CD14-positive monocyte (primary cell): ENCODE measurements at regions not wholly inside any gene's neighbourhood (a gene's known extent, or its start where the extent isn't known, plus 50 kb on each side); places are given as distances from the start of the nearest gene placed in this dataset.

Experiments
- DNase-seq, 3 donors: peaks; one replicate each; pipeline ENCODE4 v3.0.0-alpha.2; 2011 to 2022
- H2AFZ ChIP-seq: 2 replicates; pipeline ENCODE4 v1.6.0; 2012; ENCODE audit warnings: mild to moderate bottlenecking, low read depth, low read length, inconsistent platforms; ENCODE audit not compliant: insufficient read depth, poor library complexity, severe bottlenecking
- H3K27ac ChIP-seq, 2 donors: 1 replicate in 1 of 2; 2 replicates in 1 of 2; pipeline ENCODE4 v1.5.1; 2012 to 2013; ENCODE audit warnings: low read length in 2 of 2, control low read depth in 1 of 2, inconsistent platforms in 1 of 2, low read depth in 1 of 2, mild to moderate bottlenecking in 1 of 2
- H3K27me3 ChIP-seq, 2 donors: one replicate each; pipeline versions ENCODE4 v1.6.0 to v1.6.1; 2011 to 2013; ENCODE audit warnings: low read length in 2 of 2; ENCODE audit not compliant: control insufficient read depth in 2 of 2, insufficient read depth in 2 of 2
- H3K36me3 ChIP-seq, 2 donors: replicated peaks in 1 of 2; 1 replicate in 1 of 2; 2 replicates in 1 of 2; pipeline versions ENCODE4 v1.5.1 to v1.6.1; 2012 to 2013; ENCODE audit warnings: low read length in 2 of 2, control low read depth in 1 of 2, inconsistent platforms in 1 of 2, mild to moderate bottlenecking in 1 of 2; ENCODE audit not compliant: insufficient read depth in 2 of 2, control insufficient read depth in 1 of 2
- H3K4me1 ChIP-seq, 2 donors: 1 replicate in 1 of 2; 2 replicates in 1 of 2; pipeline versions ENCODE4 v1.5.1 to v1.6.1; 2012 to 2013; ENCODE audit warnings: low read length in 2 of 2, control low read depth in 1 of 2, inconsistent platforms in 1 of 2, mild to moderate bottlenecking in 1 of 2, moderate library complexity in 1 of 2; ENCODE audit not compliant: insufficient read depth in 2 of 2, control insufficient read depth in 1 of 2
- H3K4me2 ChIP-seq: replicated peaks from 2 replicates; pipeline ENCODE3; 2012; ENCODE audit warnings: low read length, moderate library complexity, mild to moderate bottlenecking; ENCODE audit not compliant: poor library complexity, severe bottlenecking; ENCODE audit errors: extremely low read depth
- H3K4me3 ChIP-seq, 3 experiments: fragments of 200-600 bp in 1 of 3; sonication (generic) in 1 of 3; replicated peaks in 1 of 3; 1 replicate in 2 of 3; 2 replicates in 1 of 3; pipeline ENCODE4 v1.5.1; 2011 to 2013; ENCODE audit warnings: low read length in 3 of 3, mild to moderate bottlenecking in 3 of 3, control low read depth in 2 of 3, low read depth in 2 of 3, inconsistent platforms in 1 of 3, moderate library complexity in 1 of 3
- H3K79me2 ChIP-seq: 2 replicates; pipeline ENCODE4 v1.6.0; 2012; ENCODE audit warnings: mild to moderate bottlenecking, control low read depth, inconsistent platforms, low read length, moderate library complexity; ENCODE audit not compliant: insufficient read depth
- H3K9ac ChIP-seq: 2 replicates; pipeline ENCODE4 v1.6.0; 2017; ENCODE audit warnings: low read length, mild to moderate bottlenecking; ENCODE audit not compliant: insufficient read depth, poor library complexity, severe bottlenecking
- H3K9me3 ChIP-seq, 2 donors: replicated peaks in 1 of 2; 1 replicate in 1 of 2; 2 replicates in 1 of 2; pipeline versions ENCODE4 v1.5.1 to v1.6.1; 2012 to 2013; ENCODE audit warnings: low read length in 2 of 2, control low read depth in 1 of 2; ENCODE audit not compliant: control insufficient read depth in 1 of 2, insufficient read depth in 1 of 2
- H4K20me1 ChIP-seq: 2 replicates; pipeline ENCODE4 v1.6.0; 2012; ENCODE audit warnings: mild to moderate bottlenecking, low read length, control low read depth, moderate library complexity; ENCODE audit not compliant: insufficient read depth
- H3K27ac Mint-ChIP-seq, 7 donors: one replicate each; pipeline ENCODE4 v1.8.0; 2020; ENCODE audit warnings: mild to moderate bottlenecking in 7 of 7, mixed read lengths in 7 of 7, moderate library complexity in 6 of 7, inconsistent platforms in 2 of 7
- H3K27me3 Mint-ChIP-seq, 3 donors: one replicate each; pipeline ENCODE4 v1.8.0; 2021 to 2022; ENCODE audit warnings: low read depth in 3 of 3, mild to moderate bottlenecking in 3 of 3, mixed read lengths in 3 of 3, moderate library complexity in 3 of 3, inconsistent platforms in 1 of 3
- H3K36me3 Mint-ChIP-seq, 2 donors: one replicate each; pipeline ENCODE4 v1.8.0; 2020; ENCODE audit warnings: mixed read lengths in 2 of 2, inconsistent platforms in 1 of 2, mild to moderate bottlenecking in 1 of 2
- H3K4me1 Mint-ChIP-seq: one replicate; pipeline ENCODE4 v1.8.0; 2020; ENCODE audit warnings: mild to moderate bottlenecking, mixed read lengths
- H3K4me3 Mint-ChIP-seq, 2 donors: one replicate each; pipeline ENCODE4 v1.8.0; 2020; ENCODE audit warnings: mild to moderate bottlenecking in 2 of 2, mixed read lengths in 2 of 2, moderate library complexity in 1 of 2
- H3K9me3 Mint-ChIP-seq, 7 donors: one replicate each; pipeline ENCODE4 v1.8.0; 2020 to 2022; ENCODE audit warnings: mixed read lengths in 7 of 7, mild to moderate bottlenecking in 6 of 7, moderate library complexity in 6 of 7, inconsistent platforms in 2 of 7
- CTCF ChIP-seq: fragments of 200-600 bp; IDR thresholded peaks from one replicate; pipeline ENCODE4 v1.8.0; 2022; ENCODE audit warnings: antibody characterized with exemption, mild to moderate bottlenecking
- WGBS: methylation state at CpG from one replicate; pipeline ENCODE4 v1.1.5; 2013; ENCODE audit warnings: missing lambda C conversion rate; ENCODE audit not compliant: insufficient coverage; 5-methylcytosine and 5-hydroxymethylcytosine counted together
- intact Hi-C, 2 donors: fragments of 100-400 bp; cut with micrococcal nuclease; formaldehyde crosslinking; loops; one replicate each; pipeline versions ENCODE4 v1.15.0 to v1.15.1; 2023

GRCh38 chr6:23559587-23560343 is 566.2 kb upstream of the NRSN1 start:
- Histone ChIP-seq H3K4me2 (no peak overlapping the region), H2AFZ (no peak overlapping the region), H3K79me2 (no peaks in the 10 kb centered on the region), H3K36me3 (no peaks in the 10 kb centered on the region), H3K4me3 (no peak overlapping the region), H3K9ac (no peak overlapping the region), H3K27ac (no peak overlapping the region), H3K27me3 (no peaks in the 10 kb centered on the region), H3K9me3 (peaks cover 18 to 21% of the 10 kb centered on the region in 2 donors), H3K4me1 (no peaks in the 10 kb centered on the region), H4K20me1 (no peaks in the 10 kb centered on the region)
- intact Hi-C loops: no loop called here
- no peak for TF ChIP-seq CTCF
- Mint-ChIP-seq H3K27ac (no peak overlapping the region), H3K36me3 (no peaks in the 10 kb centered on the region), H3K4me1 (no peaks in the 10 kb centered on the region), H3K9me3 (peaks cover 3 to 34% (median 5%) of the 10 kb centered on the region in 7 donors), H3K27me3 (no peaks in the 10 kb centered on the region), H3K4me3 (no peak overlapping the region)
- 84% methylated on average over 4 of the region's 9 CpGs for WGBS
- DNase-seq: no peak

- H3K36me3 ChIP-seq: no peaks in the 10 kb centered on the region
- no peak for TF ChIP-seq CTCF
- no peaks in the 10 kb centered on the region for H3K27me3 ChIP-seq
- H3K9ac ChIP-seq: no peak overlapping the region
- intact Hi-C loops: no loop called here
- H3K4me3 ChIP-seq: no peak overlapping the region
- no peak overlapping the region for H3K27ac Mint-ChIP-seq
- H3K4me2 ChIP-seq: no peak overlapping the region
- H4K20me1 ChIP-seq: no peaks in the 10 kb centered on the region
- no peak overlapping the region for H2AFZ ChIP-seq
- H3K27ac ChIP-seq: no peak overlapping the region
- no peak overlapping the region for H3K4me3 Mint-ChIP-seq
- H3K9me3 ChIP-seq: peaks cover 21 to 23% of the 10 kb centered on the region in 2 donors
- DNase-seq: no peak
- H3K79me2 ChIP-seq: no peaks in the 10 kb centered on the region
- H3K36me3 Mint-ChIP-seq: no peaks in the 10 kb centered on the region
- H3K4me1 Mint-ChIP-seq: no peaks in the 10 kb centered on the region
- no peaks in the 10 kb centered on the region for H3K27me3 Mint-ChIP-seq
- peaks cover 0 to 35% (median 5%) of the 10 kb centered on the region in 7 donors for H3K9me3 Mint-ChIP-seq
- no peaks in the 10 kb centered on the region for H3K4me1 ChIP-seq
- WGBS: 100% methylated on average over 1 of the region's 1 CpG
Measured at GRCh38 chr6:23561732-23562131, 564.3 kb upstream of the NRSN1 start.
